SK-N-MC (cell line): ENCODE measurements at regions not wholly inside any gene's neighbourhood (a gene's known extent, or its start where the extent isn't known, plus 50 kb on each side); places are given as distances from the start of the nearest gene placed in this dataset.

Experiments
- DNase-seq: peaks from one replicate; pipeline ENCODE4 v3.0.0-alpha.2; 2011; ENCODE audit warnings: low read depth, low spot score
- H3K27ac ChIP-seq: fragments of 200-600 bp; sonication (generic); 2 replicates; pipeline ENCODE4 v1.5.1; 2016; ENCODE audit warnings: mixed run types
- H3K36me3 ChIP-seq: fragments of 200-600 bp; sonication (generic); 2 replicates; pipeline ENCODE4 v1.6.1; 2017; ENCODE audit warnings: antibody characterized with exemption, low read length, mixed read lengths; ENCODE audit not compliant: insufficient read depth
- H3K4me3 ChIP-seq: fragments of 200-600 bp; sonication (generic); 2 replicates; pipeline ENCODE4 v1.5.1; 2016
- H3K9ac ChIP-seq: fragments of 200-600 bp; sonication (generic); 2 replicates; pipeline ENCODE4 v1.8.0; 2017; ENCODE audit warnings: mixed run types, mixed read lengths; ENCODE audit not compliant: insufficient read length
- H3K9me3 ChIP-seq: fragments of 200-600 bp; sonication (generic); 2 replicates; pipeline ENCODE4 v1.6.1; 2017; ENCODE audit warnings: low read depth, mild to moderate bottlenecking, antibody characterized with exemption, low read length, moderate library complexity, mixed read lengths
- EZH2 ChIP-seq: fragments of 200-600 bp; sonication (generic); IDR thresholded peaks from one replicate; pipeline ENCODE4 v1.6.1; 2017; ENCODE audit warnings: antibody characterized with exemption
- FOXP2 ChIP-seq: optimal IDR thresholded peaks from 2 replicates; pipeline ENCODE3; 2011; ENCODE audit warnings: mild to moderate bottlenecking, moderate library complexity; ENCODE audit not compliant: insufficient read depth; ENCODE audit errors: extremely low read length, control extremely low read depth
- POLR2AphosphoS5 ChIP-seq: IDR thresholded peaks from 2 replicates; pipeline ENCODE4 v1.6.1; 2012; ENCODE audit warnings: mild to moderate bottlenecking, low read depth, low read length, borderline replicate concordance

DNA sequence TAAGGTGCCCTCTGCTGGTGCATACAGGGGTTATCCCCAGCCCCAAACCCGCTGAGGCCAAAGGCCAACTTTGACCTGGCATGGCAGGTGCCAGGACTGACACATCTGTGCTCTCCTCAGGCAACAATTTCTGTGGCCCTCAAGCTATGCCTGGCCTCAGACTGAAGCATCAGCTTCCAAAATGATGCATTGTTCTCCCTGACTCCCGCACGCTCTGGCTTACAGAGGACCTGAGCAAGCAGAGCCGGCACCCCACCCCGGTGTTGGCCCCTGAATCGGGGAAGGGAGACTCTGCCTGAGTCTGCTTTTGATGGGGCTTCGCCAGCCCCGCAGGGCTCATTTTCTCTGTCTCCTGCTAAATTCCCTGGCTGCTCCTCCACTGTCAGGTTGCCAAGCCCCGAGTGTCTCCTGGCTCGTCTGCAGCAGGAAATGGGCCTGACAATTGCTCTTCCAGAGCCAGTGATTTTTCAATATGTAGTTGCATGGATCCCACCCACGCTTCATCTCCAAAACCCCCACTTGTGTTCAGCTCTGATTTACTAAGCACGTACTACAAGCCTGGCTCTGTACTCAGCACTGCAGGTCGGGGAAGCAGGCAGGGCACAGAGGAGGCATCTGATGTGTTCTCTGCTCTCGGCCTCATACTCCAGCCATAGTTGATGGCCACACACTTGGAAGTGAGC, 126.1 kb downstream of the SLC38A6 start:
- Histone ChIP-seq H3K9me3 (no peaks in the 10 kb centered on the region), H3K27ac (no peak overlapping the region; the same call in 1 of the 2 replicates), H3K36me3 (no peaks in the 10 kb centered on the region), H3K9ac (no peak overlapping the region), H3K4me3 (peak overlapping the region; percentile 3; the same call in 1 of the 2 replicates)
- DNase-seq: peak; percentile 84
- TF ChIP-seq POLR2AphosphoS5 (peak; percentile 47), EZH2 (no peak), FOXP2 (peak; percentile 28)

DNA sequence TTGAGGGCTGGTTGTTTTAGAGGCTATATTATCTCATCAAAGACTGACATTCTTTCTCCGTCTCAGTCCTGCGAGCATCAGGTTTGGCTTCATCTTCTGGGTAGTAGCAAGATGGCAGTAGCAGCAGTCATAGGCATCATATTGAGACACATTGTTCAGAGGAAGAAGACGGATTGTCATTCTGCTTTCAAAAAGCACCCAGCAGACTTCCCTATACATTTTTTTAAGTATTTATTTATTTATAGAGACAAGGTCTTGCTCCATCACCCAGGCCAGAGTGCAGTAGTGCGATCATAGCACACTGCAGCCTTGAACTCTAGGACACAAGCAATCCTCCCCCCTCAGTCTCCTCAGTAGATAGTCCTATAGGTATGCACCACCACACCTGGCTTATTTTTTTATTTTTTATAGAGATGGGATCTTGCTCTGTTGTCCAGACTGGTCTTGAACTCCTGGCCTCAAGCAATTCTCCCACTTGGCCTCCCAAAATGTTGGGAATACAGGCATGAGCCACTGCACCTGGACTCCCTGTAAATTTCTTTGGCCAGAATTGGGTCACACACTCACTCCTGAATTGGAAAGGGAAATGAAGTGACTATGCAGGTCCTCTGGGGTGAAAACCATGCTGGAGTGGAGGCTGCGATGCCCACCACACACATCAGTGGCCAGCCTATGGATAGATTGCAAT, 125.4 kb downstream of the SLC38A6 start:
- DNase-seq: no peak
- no peak for TF ChIP-seq FOXP2
- no peak for TF ChIP-seq POLR2AphosphoS5
- no peak for TF ChIP-seq EZH2
- H3K9me3 ChIP-seq: no peaks in the 10 kb centered on the region
- H3K27ac ChIP-seq: no peak overlapping the region
- no peak overlapping the region for H3K4me3 ChIP-seq
- no peaks in the 10 kb centered on the region for H3K36me3 ChIP-seq
- no peak overlapping the region for H3K9ac ChIP-seq

DNA sequence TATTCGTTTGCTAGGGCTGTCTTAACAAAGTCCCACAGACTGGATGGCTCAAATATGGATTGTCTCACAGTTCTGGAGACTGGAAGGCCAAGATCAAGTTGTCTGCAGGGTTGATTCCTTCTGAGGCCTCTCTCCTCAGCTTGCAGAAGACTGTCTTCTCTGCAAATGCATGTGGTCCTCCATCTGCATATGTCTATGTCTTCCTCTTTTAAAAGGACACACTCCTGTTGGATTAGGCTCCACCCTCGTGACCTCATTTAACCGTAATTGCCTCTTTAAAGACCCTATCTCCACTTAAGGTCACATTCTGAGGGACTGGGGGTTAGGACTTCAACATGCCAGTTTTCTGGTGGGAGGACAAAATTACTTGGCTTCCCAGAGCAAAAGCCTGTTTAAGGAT, 123.3 kb downstream of the SLC38A6 start:
- DNase-seq: no peak

DNA sequence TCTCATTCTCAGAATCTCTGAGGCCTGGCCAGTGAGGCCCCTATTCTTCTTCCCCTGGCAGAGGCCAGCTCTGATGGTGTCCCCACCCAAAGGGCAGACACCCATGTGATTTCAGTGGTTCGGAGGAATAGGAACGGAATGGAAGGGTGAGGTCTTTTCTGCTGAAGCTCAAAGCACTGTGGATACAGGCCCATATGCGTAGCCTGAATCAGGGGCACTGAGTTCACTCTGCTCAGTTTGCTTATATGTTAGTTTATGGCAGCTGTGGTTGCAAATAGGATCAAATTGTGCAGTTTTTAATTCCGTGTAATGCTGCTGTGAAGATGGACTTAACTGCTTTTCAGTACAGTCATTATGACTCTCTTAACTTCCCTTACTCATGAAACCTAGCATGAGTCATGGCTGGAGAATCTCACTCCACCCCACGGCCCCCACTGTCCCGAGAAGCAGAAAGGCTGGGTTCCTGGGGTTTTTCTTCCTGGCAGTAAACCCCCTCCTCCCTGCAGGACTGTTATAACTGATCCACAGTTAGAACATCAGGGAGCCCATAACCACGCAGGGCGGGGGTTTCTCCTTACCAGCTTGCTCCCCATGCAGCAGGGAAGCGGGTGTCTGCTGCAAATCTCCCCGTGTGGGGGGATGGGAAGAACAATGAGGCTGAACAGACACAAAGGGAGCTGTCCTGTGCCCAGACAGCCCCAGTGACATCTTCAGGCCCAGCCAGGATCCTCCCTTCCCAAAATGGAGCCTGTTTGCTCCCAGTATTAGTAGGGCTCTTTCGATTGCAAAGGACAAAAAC, 122.7 kb downstream of the SLC38A6 start:
- no peak overlapping the region for H3K9ac ChIP-seq
- no peaks in the 10 kb centered on the region for H3K36me3 ChIP-seq
- DNase-seq: no peak

More for the DNA sequence above, 123.3 kb downstream of the SLC38A6 start:
- peak overlapping the region; percentile 91 for H3K27ac ChIP-seq
- 0 out of 2 replicates have a peak overlapping the region, but pooled peaks have one; percentile 9 for H3K4me3 ChIP-seq
- no peaks in the 10 kb centered on the region for H3K36me3 ChIP-seq
- H3K9ac ChIP-seq: no peak overlapping the region
- no peaks in the 10 kb centered on the region for H3K9me3 ChIP-seq
- no peak for TF ChIP-seq POLR2AphosphoS5
- no peak for TF ChIP-seq FOXP2
- TF ChIP-seq EZH2: no peak

DNA sequence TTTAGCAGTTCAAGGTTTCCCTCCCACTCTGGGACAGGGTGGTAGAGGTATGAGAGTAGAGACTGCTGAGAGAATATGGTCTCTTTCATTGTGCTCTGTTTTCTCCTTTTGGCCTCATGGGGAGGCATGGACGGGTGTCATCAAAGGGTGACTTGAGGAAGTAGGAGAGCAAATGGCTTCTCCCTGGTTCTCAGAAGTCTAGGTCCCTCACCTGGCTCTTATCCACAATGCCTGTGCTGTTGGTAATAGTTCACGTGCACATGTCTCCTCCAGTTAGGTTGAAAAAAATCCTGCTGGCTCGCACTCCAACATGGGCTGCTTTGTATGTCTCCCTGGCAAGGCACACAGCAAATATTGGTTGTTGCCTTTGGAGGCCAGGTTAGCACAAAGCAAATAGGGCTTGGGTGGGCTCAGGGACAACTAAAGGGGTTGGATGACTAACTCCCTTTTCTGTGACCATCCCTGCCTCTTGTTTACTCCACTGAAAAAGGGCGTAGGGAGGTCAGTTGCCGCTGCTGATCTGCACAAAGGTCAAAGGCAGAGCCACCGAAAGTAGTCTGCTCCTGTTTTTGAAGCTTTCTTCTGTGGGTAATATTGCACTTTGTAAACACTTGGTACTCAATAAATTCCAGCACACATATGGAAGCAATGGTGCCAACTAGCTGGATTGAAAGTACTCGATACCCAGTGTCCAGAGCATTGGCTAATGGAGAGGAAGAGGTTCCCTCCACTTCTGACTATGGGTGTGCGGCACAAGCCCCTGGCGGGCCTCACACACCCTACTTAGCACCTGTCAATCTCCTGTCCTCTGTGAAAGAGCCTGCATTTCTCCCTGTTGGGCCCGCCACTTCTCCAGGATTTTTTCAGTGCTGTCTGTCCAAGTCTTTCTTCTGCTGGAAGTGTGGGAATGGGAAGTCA, 121.8 kb downstream of the SLC38A6 start:
- no peak for TF ChIP-seq FOXP2
- TF ChIP-seq POLR2AphosphoS5: no peak
- TF ChIP-seq EZH2: no peak
- no peaks in the 10 kb centered on the region for H3K36me3 ChIP-seq
- H3K27ac ChIP-seq: peak overlapping the region; percentile 91
- H3K4me3 ChIP-seq: peak overlapping the region; percentile 58
- H3K9ac ChIP-seq: peak overlapping the region; percentile 55
- no peaks in the 10 kb centered on the region for H3K9me3 ChIP-seq
- no peak for DNase-seq

More for the DNA sequence above, 122.7 kb downstream of the SLC38A6 start:
- Histone ChIP-seq H3K9me3 (no peaks in the 10 kb centered on the region), H3K4me3 (0 out of 2 replicates have a peak overlapping the region, but pooled peaks have one; percentile 9), H3K27ac (peak overlapping the region; percentile 91)
- TF ChIP-seq POLR2AphosphoS5: no peak
- TF ChIP-seq EZH2: no peak
- TF ChIP-seq FOXP2: no peak
